Occipital lobe (tissue), 1 donor: ENCODE measurements at regions not wholly inside any gene's neighbourhood (a gene's known extent, or its start where the extent isn't known, plus 50 kb on each side); places are given as distances from the start of the nearest gene placed in this dataset.

ENCODE experiments used
- DNase-seq: peaks from one replicate; lab custom pipeline; 2025; lab: John Stamatoyannopoulos, UW

- DNase-seq = no peak
Measured at GRCh38 chr22:49124608-49125007, 703.1 kb downstream of the BRD1 start.

GRCh38 chr22:49123621-49124192, 704.0 kb downstream of the BRD1 start:
- DNase-seq = no peak

- no peak for DNase-seq
Measured at GRCh38 chr22:49119551-49119952, 708.1 kb downstream of the BRD1 start.

- no peak for DNase-seq
Measured at GRCh38 chr22:49118065-49118464, 709.6 kb downstream of the BRD1 start.

- DNase-seq = no peak
Measured at GRCh38 chr22:49117486-49117885, 710.2 kb downstream of the BRD1 start.

- no peak for DNase-seq
Measured at GRCh38 chr22:49116486-49117120, 711.1 kb downstream of the BRD1 start.

- DNase-seq = no peak
Measured at GRCh38 chr22:49116021-49116420, 711.7 kb downstream of the BRD1 start.

- DNase-seq = no peak
Measured at GRCh38 chr22:49115197-49115596, 712.5 kb downstream of the BRD1 start.

- DNase-seq = no peak
Measured at GRCh38 chr22:49113758-49114157, 713.9 kb downstream of the BRD1 start.

- DNase-seq = no peak
Measured at GRCh38 chr22:49112661-49113626, 714.7 kb downstream of the BRD1 start.

- DNase-seq = no peak
Measured at GRCh38 chr22:49112176-49112575, 715.5 kb downstream of the BRD1 start.

GRCh38 chr22:49111085-49111484, 716.6 kb downstream of the BRD1 start:
- DNase-seq = no peak

- DNase-seq = no peak
Measured at GRCh38 chr22:49108636-49109315, 718.9 kb downstream of the BRD1 start.

GRCh38 chr22:49107961-49108530, 719.6 kb downstream of the BRD1 start:
- DNase-seq = no peak

GRCh38 chr22:49107561-49107960, 720.1 kb downstream of the BRD1 start:
- no peak for DNase-seq

GRCh38 chr22:49106842-49107152, 720.9 kb downstream of the BRD1 start:
- DNase-seq = no peak

GRCh38 chr22:49106096-49106841, 721.4 kb downstream of the BRD1 start:
- DNase-seq = no peak

- no peak for DNase-seq
Measured at GRCh38 chr22:49104434-49104833, 723.2 kb downstream of the BRD1 start.

- DNase-seq = peak; percentile 23
Measured at GRCh38 chr22:49103314-49104059, 724.2 kb downstream of the BRD1 start.

- DNase-seq = no peak
Measured at GRCh38 chr22:49102367-49102766, 725.3 kb downstream of the BRD1 start.
